BJ (cell line): ENCODE measurements at regions not wholly inside any gene's neighbourhood (a gene's known extent, or its start where the extent isn't known, plus 50 kb on each side); places are given as distances from the start of the nearest gene placed in this dataset.
"Not testable (repeated sequence)": the region's sequence is repeated elsewhere in the genome, so short reads cannot be mapped to it uniquely, and the experiment has no call there.

Source experiments
- CTCF ChIA-PET: fragments of 350-600 bp; formaldehyde crosslinking; extraction: SDS; loops from one replicate; lab custom pipeline; 2021; ENCODE audit warnings: antibody characterized with exemption, inconsistent platforms; lab: Yijun Ruan, JAX
- POLR2A ChIA-PET: fragments of 300-600 bp; sonication (Branson Sonifier 250); formaldehyde crosslinking; extraction: SDS; loops from one replicate; lab custom pipeline; 2021; ENCODE audit warnings: antibody characterized with exemption; lab: Charles Lee
- DNase-seq: peaks from one replicate; pipeline ENCODE4 v3.0.0-alpha.2; 2011; ENCODE audit warnings: low read depth
- H3K27me3 ChIP-seq: 2 replicates; pipeline ENCODE4 v1.6.0; 2011; ENCODE audit warnings: low read length; ENCODE audit not compliant: control insufficient read depth, insufficient read depth
- H3K36me3 ChIP-seq: 2 replicates; pipeline ENCODE4 v1.5.1; 2011; ENCODE audit warnings: low read length; ENCODE audit not compliant: control insufficient read depth, insufficient read depth
- H3K4me3 ChIP-seq: 2 replicates; pipeline ENCODE4 v1.5.1; 2011; ENCODE audit warnings: low read depth, mild to moderate bottlenecking, control low read depth, low read length
- CTCF ChIP-seq: IDR thresholded peaks from 2 replicates; pipeline ENCODE4 v1.5.1; 2011; ENCODE audit warnings: low read depth, mild to moderate bottlenecking, control low read depth, inconsistent platforms, low read length, moderate library complexity; ENCODE audit not compliant: insufficient read depth

DNA sequence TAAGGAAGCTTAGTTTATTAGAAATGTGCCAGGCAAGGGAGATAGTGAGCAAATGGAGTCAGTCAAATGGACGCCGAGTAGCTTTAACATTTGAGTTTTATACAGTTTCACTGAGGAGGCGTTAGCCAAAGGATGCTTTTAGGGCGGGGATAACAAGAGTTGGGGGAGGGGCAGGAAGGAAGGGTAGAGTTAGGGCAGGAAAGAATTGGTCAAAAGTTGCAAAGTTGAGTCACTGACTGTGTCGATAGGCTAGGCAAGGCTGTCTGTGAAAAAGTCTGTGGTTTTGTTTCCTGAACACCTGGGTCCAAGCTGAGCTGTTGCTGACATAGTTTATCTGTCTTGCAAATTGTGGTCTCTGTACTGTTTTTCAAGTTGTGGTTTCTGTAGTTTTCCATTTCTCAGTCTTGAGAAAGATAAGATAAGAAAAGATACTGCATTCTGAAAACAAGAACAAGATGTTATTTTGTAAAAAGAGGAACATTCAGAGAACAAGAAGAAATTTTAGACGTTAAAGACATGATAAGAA lies 62.6 kb upstream of the RESF1 start:
- Histone ChIP-seq H3K4me3 (no peak overlapping the region), H3K36me3 (no peaks in the 10 kb centered on the region), H3K27me3 (no peaks in the 10 kb centered on the region)
- CTCF ChIA-PET = no interaction called here
- POLR2A ChIA-PET = interaction anchor here (0.6 kb wide), 1 partner anchor 95 kb away, joined by 7 read pairs; no protein-coding TSS in a partner anchor
- no peak for TF ChIP-seq CTCF
- no peak for DNase-seq

DNA sequence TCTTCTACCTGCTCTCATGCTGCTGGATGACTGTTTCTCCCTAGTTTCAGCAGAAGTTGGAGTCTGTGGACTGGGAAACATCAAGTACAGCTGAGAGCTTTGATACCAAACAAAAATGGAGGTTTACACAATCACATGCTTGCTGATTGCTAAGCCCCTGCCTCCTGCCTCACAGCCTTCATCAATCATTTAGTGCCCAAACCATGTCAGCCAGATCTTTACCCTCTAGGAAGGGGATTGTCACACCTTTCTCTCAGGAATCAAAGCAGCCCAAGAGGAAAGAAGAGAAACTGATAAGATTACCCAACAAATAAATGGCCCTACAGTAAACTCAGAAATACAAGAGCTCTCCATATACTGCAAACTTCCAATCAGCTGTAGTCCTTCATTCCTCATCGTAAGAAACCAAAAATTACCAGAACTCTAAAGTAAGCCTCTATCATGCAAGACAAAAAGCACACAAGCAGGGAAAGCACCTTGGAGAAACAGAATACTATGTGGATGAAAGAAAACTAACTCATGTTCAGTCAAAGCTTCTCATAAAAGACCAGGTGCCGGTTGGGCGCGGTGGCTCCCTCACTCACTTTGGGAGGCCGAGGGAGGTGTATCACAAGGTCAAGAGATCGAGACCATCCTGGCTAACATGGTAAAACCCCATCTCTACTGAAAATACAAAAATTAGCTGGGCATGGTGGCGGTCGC lies 63.6 kb upstream of the RESF1 start:
- CTCF ChIA-PET = no interaction called here
- POLR2A ChIA-PET = interaction anchor here (0.6 kb wide), 1 partner anchor 94 kb away, joined by 7 read pairs; no protein-coding TSS in a partner anchor

DNA sequence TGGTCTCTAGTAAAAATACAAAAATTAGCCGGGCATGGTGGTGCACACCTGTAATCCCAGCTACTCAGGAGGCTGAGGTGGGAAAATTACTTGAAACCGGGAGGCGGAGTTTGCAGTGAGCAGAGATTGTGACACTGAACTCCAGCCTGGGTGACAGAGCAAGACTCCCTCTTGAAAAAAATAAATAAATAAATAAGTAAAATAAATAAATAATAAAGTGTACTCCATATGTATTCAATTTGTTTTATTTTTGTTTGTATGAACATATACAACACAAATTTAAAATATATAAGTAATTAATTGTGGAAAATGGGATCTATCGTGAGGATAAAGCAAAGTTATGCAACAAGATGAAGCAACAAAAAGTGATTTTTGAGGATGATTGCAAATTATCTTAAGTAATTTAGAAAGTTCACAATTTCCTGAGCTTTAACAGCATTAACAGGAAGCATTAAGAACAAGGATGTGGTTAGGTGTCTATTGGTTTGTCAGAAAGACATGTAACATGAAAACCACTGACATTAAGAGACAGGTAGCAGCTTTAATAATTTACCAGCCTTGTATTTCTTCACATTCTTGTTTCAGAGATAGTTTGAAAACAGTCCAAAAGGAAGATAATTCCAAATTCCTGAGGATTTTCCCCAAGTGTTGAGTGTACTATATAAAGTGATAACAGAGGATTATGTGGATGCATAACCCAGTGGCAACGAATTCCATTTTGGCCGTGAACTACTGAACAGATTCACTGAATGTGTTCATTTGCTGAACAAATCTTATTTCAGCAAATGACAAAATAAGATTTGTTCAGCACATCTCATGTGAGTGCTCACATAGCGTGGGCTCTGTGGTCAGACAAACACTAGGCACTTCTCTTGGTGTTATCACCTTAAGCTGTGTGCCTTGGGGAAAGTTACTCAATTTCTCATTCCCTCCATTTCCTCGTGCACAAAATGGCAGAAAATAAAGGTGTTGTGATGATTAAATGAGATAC lies 68.6 kb upstream of the RESF1 start:
- no peak for TF ChIP-seq CTCF
- ChIA-PET POLR2A (no interaction called here), CTCF (interaction anchor here (0.7 kb wide), 1 partner anchor 830 kb away, joined by 3 read pairs; no protein-coding TSS in a partner anchor)
- no peaks in the 10 kb centered on the region for H3K27me3 ChIP-seq
- H3K4me3 ChIP-seq = no peak overlapping the region
- no peak for DNase-seq
- no peaks in the 10 kb centered on the region for H3K36me3 ChIP-seq

More for the DNA sequence above, 63.6 kb upstream of the RESF1 start:
- Histone ChIP-seq H3K27me3 (no peaks in the 10 kb centered on the region), H3K36me3 (no peaks in the 10 kb centered on the region), H3K4me3 (no peak overlapping the region)
- no peak for DNase-seq
- TF ChIP-seq CTCF = no peak

DNA sequence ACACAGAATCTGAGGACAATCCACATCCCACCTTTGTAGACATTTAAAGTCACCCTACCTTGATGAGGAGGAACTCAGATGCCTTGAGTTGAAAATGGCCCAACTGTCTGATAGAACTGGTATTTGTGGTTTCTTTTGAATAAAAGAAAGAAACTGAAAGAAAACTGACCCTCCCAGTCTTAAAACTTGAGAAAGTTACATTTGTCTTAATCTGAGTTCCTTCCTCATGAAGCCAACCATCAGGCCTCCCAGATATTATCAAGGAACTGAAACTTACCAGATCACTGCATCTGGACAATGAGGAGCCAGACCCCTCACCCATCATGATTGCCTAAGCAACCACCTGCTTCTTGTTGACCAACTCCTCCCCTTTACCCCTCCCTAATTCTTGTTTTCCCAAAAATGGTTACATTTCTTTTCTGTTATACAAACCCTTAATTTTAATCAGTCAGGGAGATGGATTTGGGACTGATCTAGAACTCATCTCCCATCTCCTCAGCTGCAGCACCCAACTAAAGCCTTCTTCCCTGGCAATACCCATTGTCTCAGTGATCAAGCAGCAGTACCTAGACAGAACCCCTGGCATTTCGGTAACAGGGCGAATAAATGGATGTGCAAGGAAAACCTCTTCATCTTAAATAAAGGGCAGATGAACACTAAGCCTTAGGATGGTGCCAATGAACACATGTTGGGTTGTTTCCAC lies 72.0 kb upstream of the RESF1 start:
- no peaks in the 10 kb centered on the region for H3K27me3 ChIP-seq
- no peak for DNase-seq
- H3K4me3 ChIP-seq = no peak overlapping the region
- POLR2A ChIA-PET = no interaction called here
- H3K36me3 ChIP-seq = no peaks in the 10 kb centered on the region
- TF ChIP-seq CTCF = no peak
- CTCF ChIA-PET = no interaction called here

DNA sequence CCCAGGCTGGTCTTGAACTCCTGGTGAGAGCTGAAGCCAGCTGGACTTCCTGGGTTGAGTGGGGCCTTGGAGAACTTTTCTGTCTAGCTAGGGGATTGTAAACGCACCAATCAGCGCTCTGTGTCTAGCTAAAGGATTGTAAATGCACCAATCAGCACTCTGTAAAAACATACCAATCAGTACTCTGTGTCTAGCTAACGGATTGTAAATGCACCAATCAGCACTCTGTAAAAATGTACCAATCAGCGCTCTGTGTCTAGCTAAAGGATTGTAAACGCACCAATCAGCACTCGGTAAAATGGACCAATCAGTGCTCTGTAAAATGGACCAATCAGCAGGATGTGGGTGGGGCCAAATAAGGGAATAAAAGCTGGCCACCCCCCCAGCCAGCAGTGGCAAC lies 76.5 kb upstream of the RESF1 start:
- H3K4me3 ChIP-seq, DNase-seq, CTCF ChIA-PET, POLR2A ChIA-PET, H3K36me3 ChIP-seq, H3K27me3 ChIP-seq: not testable (repeated sequence)
